ENCODE measurements at regions not wholly inside any gene's neighbourhood (a gene's known extent, or its start where the extent isn't known, plus 50 kb on each side); places are given as distances from the start of the nearest gene placed in this dataset.

- Histone ChIP-seq H3K4me3 (ENCODE audit: low read depth, low read length) (no peak overlapping the region), H3K27me3 (ENCODE audit: control insufficient read depth, insufficient read depth, low read length) (no peaks in the 10 kb centered on the region), H3K79me2 (no peaks in the 10 kb centered on the region), H3K4me1 (no peaks in the 10 kb centered on the region), H3K4me2 (ENCODE audit: low read length) (no peak overlapping the region), H2AFZ (no peak overlapping the region), H3K36me3 (ENCODE audit: control insufficient read depth, insufficient read depth, low read length) (no peaks in the 10 kb centered on the region), H3K9me3 (ENCODE audit: control insufficient read depth, low read length) (no peaks in the 10 kb centered on the region), H3K27ac (no peak overlapping the region), H3K9ac (no peak overlapping the region)
- TF ChIP-seq CTCF (IDR thresholded peaks at IDR 0.05) = no peak
Measured at GRCh38 chr4:14318671-14319070, 683.6 kb upstream of the CPEB2 start.

GRCh38 chr4:14321723-14322122 is 680.6 kb upstream of the CPEB2 start:
- H3K4me2 ChIP-seq (ENCODE audit: low read length) = no peak overlapping the region
- H3K4me3 ChIP-seq (ENCODE audit: low read depth, low read length) = no peak overlapping the region
- H3K9ac ChIP-seq = no peak overlapping the region
- H3K27me3 ChIP-seq (ENCODE audit: control insufficient read depth, insufficient read depth, low read length) = no peaks in the 10 kb centered on the region
- no peaks in the 10 kb centered on the region for H3K79me2 ChIP-seq
- H3K27ac ChIP-seq = no peak overlapping the region
- H3K9me3 ChIP-seq (ENCODE audit: control insufficient read depth, low read length) = no peaks in the 10 kb centered on the region
- no peaks in the 10 kb centered on the region for H3K36me3 ChIP-seq (ENCODE audit: control insufficient read depth, insufficient read depth, low read length)
- no peak for TF ChIP-seq CTCF (IDR thresholded peaks at IDR 0.05)
- H3K4me1 ChIP-seq = no peaks in the 10 kb centered on the region
- H2AFZ ChIP-seq = no peak overlapping the region

DNA sequence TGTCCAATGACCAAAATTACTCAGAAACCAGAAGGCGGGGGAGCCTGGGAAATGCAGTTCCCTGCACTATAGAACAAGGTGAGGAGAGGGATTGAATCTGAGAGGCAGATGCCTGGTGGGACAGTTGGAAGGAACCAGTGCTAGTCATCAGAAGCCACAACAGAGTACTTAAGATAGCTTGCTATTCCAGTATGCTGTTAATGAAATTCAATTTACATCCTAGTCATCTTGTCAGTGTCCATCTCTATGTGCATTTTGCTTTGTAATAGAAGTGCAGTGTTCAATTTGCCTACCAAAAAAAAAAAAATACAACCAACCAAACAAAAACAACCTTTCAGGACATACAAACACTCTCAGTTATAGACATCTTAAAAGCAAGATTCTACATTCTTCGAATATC is 679.1 kb upstream of the CPEB2 start:
- no peak for TF ChIP-seq CTCF (IDR thresholded peaks at IDR 0.05)
- Histone ChIP-seq H3K4me2 (ENCODE audit: low read length) (no peak overlapping the region), H2AFZ (no peak overlapping the region), H3K4me1 (no peaks in the 10 kb centered on the region), H3K27me3 (ENCODE audit: control insufficient read depth, insufficient read depth, low read length) (no peaks in the 10 kb centered on the region), H3K4me3 (ENCODE audit: low read depth, low read length) (no peak overlapping the region), H3K79me2 (no peaks in the 10 kb centered on the region), H3K36me3 (ENCODE audit: control insufficient read depth, insufficient read depth, low read length) (no peaks in the 10 kb centered on the region), H3K27ac (no peak overlapping the region), H3K9ac (no peak overlapping the region), H3K9me3 (ENCODE audit: control insufficient read depth, low read length) (no peaks in the 10 kb centered on the region)

- no peaks in the 10 kb centered on the region for H3K36me3 ChIP-seq (ENCODE audit: control insufficient read depth, insufficient read depth, low read length)
- no peaks in the 10 kb centered on the region for H3K79me2 ChIP-seq
- no peak for TF ChIP-seq CTCF (IDR thresholded peaks at IDR 0.05)
- no peaks in the 10 kb centered on the region for H3K4me1 ChIP-seq
- H2AFZ ChIP-seq = no peak overlapping the region
- no peak overlapping the region for H3K9ac ChIP-seq
- no peak overlapping the region for H3K4me3 ChIP-seq (ENCODE audit: low read depth, low read length)
- no peaks in the 10 kb centered on the region for H3K9me3 ChIP-seq (ENCODE audit: control insufficient read depth, low read length)
- no peak overlapping the region for H3K4me2 ChIP-seq (ENCODE audit: low read length)
- H3K27me3 ChIP-seq (ENCODE audit: control insufficient read depth, insufficient read depth, low read length) = no peaks in the 10 kb centered on the region
- no peak overlapping the region for H3K27ac ChIP-seq
Measured at GRCh38 chr4:14329228-14329627, 673.1 kb upstream of the CPEB2 start.

GRCh38 chr4:14333616-14334015 is 668.7 kb upstream of the CPEB2 start:
- Histone ChIP-seq H3K4me2 (ENCODE audit: low read length) (no peak overlapping the region), H3K27me3 (ENCODE audit: control insufficient read depth, insufficient read depth, low read length) (no peaks in the 10 kb centered on the region), H3K27ac (no peak overlapping the region), H3K9ac (no peak overlapping the region), H3K9me3 (ENCODE audit: control insufficient read depth, low read length) (no peaks in the 10 kb centered on the region), H2AFZ (no peak overlapping the region), H3K36me3 (ENCODE audit: control insufficient read depth, insufficient read depth, low read length) (no peaks in the 10 kb centered on the region), H3K4me1 (no peaks in the 10 kb centered on the region), H3K79me2 (no peaks in the 10 kb centered on the region), H3K4me3 (ENCODE audit: low read depth, low read length) (no peak overlapping the region)
- TF ChIP-seq CTCF (IDR thresholded peaks at IDR 0.05) = no peak
